ENCODE measurements at regions not wholly inside any gene's neighbourhood (a gene's known extent, or its start where the extent isn't known, plus 50 kb on each side); places are given as distances from the start of the nearest gene placed in this dataset.

GRCh38 chr2:181772334-181772733 is 92.0 kb upstream of the NEUROD1 start:
- no peak for TF ChIP-seq CTCF (IDR thresholded peaks at IDR 0.05)
- no peak for TF ChIP-seq POLR2A (IDR thresholded peaks at IDR 0.05)

All from esophagus squamous epithelium (tissue), 4 donors.